ENCODE measurements at regions not wholly inside any gene's neighbourhood (a gene's known extent, or its start where the extent isn't known, plus 50 kb on each side); places are given as distances from the start of the nearest gene placed in this dataset.

DNA sequence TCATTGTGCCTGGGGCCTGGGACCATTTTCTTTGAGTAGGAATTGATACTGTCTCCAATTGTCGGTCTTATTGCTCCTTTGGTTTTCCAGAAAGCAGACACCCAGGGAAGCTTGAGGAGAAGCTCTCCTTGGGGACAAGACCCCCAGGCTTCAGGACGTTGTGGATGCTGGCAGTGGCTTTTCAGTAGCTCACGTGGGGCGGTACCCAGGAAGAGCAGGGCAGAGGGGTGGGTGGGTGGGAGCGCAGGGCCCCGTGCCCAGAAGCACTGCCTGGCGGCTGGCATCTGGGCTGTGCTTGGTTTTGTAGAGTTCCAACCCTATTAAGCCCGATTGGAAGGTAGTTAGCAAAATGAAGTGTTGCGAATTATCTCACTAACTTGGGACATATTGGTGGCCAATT is 374.2 kb upstream of the IRX1 start:
- Histone ChIP-seq H3K79me2 (ENCODE audit: insufficient read depth, low read length) (no peaks in the 10 kb centered on the region), H2AFZ (ENCODE audit: low read depth, low read length) (no peak overlapping the region)
- ATAC-seq (ENCODE audit: insufficient read depth, low read depth), result no peak

DNA sequence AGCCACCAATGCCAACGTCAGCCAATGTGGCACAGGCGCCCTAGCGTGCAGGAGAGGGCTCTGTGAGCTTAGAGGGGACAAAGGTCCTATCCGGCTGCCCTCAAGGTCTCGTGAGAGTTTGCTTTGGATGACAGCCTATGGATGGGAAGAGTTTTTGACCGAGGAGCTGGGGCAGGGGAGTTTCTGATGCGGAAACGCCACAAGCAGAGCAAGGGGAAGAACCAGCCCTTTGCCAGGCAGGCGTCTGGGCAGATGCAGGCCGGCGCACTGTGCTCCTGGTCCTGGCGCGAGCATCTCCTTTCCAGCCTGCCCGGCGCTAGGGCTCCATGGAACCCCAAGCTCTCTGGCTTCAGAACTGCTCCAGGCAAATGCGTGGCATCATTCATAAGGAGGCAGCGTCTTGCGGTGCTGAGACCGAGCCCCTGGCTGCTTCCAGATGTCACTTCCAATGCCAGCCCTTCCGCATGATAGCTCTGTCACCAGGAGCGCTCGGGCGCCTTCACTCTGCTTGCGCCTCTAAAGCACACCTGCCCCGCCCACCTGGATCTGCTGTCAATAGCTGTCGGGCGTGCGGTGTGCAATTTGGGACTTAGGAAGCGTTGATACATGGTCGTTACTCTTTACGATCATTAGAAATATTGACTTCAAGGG is 374.9 kb upstream of the IRX1 start:
- TF ChIP-seq, protein P1, sequence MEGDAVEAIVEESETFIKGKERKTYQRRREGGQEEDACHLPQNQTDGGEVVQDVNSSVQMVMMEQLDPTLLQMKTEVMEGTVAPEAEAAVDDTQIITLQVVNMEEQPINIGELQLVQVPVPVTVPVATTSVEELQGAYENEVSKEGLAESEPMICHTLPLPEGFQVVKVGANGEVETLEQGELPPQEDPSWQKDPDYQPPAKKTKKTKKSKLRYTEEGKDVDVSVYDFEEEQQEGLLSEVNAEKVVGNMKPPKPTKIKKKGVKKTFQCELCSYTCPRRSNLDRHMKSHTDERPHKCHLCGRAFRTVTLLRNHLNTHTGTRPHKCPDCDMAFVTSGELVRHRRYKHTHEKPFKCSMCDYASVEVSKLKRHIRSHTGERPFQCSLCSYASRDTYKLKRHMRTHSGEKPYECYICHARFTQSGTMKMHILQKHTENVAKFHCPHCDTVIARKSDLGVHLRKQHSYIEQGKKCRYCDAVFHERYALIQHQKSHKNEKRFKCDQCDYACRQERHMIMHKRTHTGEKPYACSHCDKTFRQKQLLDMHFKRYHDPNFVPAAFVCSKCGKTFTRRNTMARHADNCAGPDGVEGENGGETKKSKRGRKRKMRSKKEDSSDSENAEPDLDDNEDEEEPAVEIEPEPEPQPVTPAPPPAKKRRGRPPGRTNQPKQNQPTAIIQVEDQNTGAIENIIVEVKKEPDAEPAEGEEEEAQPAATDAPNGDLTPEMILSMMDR (IDR thresholded peaks at IDR 0.05; ENCODE audit: borderline replicate concordance, extremely low read depth, low read length, poor library complexity, severe bottlenecking), result no peak
- TF ChIP-seq EZH2 (IDR thresholded peaks at IDR 0.05; ENCODE audit: borderline replicate concordance, low read depth, low read length, severe bottlenecking), result no peak
- Histone ChIP-seq H3K27ac (ENCODE audit: low read length) (no peak overlapping the region), H3K9me3 (ENCODE audit: insufficient read depth, low read length, severe bottlenecking) (no peaks in the 10 kb centered on the region), H2AFZ (ENCODE audit: low read depth, low read length) (no peak overlapping the region), H3K27me3 (ENCODE audit: insufficient read depth, low read length, poor library complexity) (no peaks in the 10 kb centered on the region), H3K4me1 (ENCODE audit: insufficient read depth, low read length) (no peaks in the 10 kb centered on the region), H4K20me1 (ENCODE audit: insufficient read depth, low read length) (no peaks in the 10 kb centered on the region), H3K9ac (ENCODE audit: low read depth, low read length) (no peak overlapping the region), H3K4me2 (ENCODE audit: insufficient read depth, low read length) (no peak overlapping the region), H3K79me2 (ENCODE audit: insufficient read depth, low read length) (no peaks in the 10 kb centered on the region), H3K36me3 (ENCODE audit: insufficient read depth, low read length) (no peaks in the 10 kb centered on the region), H3K4me3 (ENCODE audit: low read depth in 1 of 2, low read length in 2 of 2) (no peak overlapping the region)
- DNase-seq (no peak), ATAC-seq (ENCODE audit: insufficient read depth, low read depth) (no peak)

More for the DNA sequence above, 374.2 kb upstream of the IRX1 start:
- no peaks in the 10 kb centered on the region for H4K20me1 ChIP-seq (ENCODE audit: insufficient read depth, low read length)
- H3K9me3 ChIP-seq (ENCODE audit: insufficient read depth, low read length, severe bottlenecking), result no peaks in the 10 kb centered on the region
- H3K27ac ChIP-seq (ENCODE audit: low read length), result no peak overlapping the region
- H3K4me1 ChIP-seq (ENCODE audit: insufficient read depth, low read length), result no peaks in the 10 kb centered on the region
- H3K27me3 ChIP-seq (ENCODE audit: insufficient read depth, low read length, poor library complexity), result no peaks in the 10 kb centered on the region
- no peak overlapping the region for H3K9ac ChIP-seq (ENCODE audit: low read depth, low read length)
- TF ChIP-seq EZH2 (IDR thresholded peaks at IDR 0.05; ENCODE audit: borderline replicate concordance, low read depth, low read length, severe bottlenecking), result no peak
- TF ChIP-seq, protein P1 (IDR thresholded peaks at IDR 0.05; ENCODE audit: borderline replicate concordance, extremely low read depth, low read length, poor library complexity, severe bottlenecking), result no peak
- no peak for DNase-seq
- no peaks in the 10 kb centered on the region for H3K36me3 ChIP-seq (ENCODE audit: insufficient read depth, low read length)
- H3K4me3 ChIP-seq (ENCODE audit: low read depth in 1 of 2, low read length in 2 of 2), result no peak overlapping the region
- H3K4me2 ChIP-seq (ENCODE audit: insufficient read depth, low read length), result no peak overlapping the region

DNA sequence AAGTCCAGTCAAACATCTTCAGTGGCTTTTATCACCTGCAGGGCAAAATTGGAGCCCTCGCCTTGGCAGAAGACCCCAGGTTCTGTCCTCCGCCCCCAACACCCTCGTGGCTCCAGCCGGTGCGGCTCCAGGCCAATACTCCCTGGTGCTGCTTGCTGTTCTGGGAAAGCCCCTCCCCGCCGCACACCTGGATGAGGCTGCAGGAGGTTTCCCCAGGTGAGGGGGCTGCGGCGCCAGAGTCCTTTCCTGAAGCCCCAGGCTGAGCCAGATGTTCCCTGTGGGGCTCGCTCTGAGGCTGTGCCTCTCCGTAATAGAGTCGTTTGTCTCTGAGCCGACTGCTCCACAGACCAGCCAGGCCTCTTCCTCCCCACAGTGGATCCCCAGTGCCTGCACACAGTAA is 375.4 kb upstream of the IRX1 start:
- DNase-seq (no peak), ATAC-seq (ENCODE audit: insufficient read depth, low read depth) (no peak)
- Histone ChIP-seq H3K79me2 (ENCODE audit: insufficient read depth, low read length) (no peaks in the 10 kb centered on the region), H3K4me2 (ENCODE audit: insufficient read depth, low read length) (no peak overlapping the region), H3K36me3 (ENCODE audit: insufficient read depth, low read length) (no peaks in the 10 kb centered on the region), H3K27me3 (ENCODE audit: insufficient read depth, low read length, poor library complexity) (no peaks in the 10 kb centered on the region), H2AFZ (ENCODE audit: low read depth, low read length) (no peak overlapping the region), H4K20me1 (ENCODE audit: insufficient read depth, low read length) (no peaks in the 10 kb centered on the region), H3K4me1 (ENCODE audit: insufficient read depth, low read length) (no peaks in the 10 kb centered on the region), H3K4me3 (ENCODE audit: low read depth in 1 of 2, low read length in 2 of 2) (no peak overlapping the region), H3K27ac (ENCODE audit: low read length) (no peak overlapping the region), H3K9me3 (ENCODE audit: insufficient read depth, low read length, severe bottlenecking) (no peaks in the 10 kb centered on the region), H3K9ac (ENCODE audit: low read depth, low read length) (no peak overlapping the region)
- no peak for TF ChIP-seq EZH2 (IDR thresholded peaks at IDR 0.05; ENCODE audit: borderline replicate concordance, low read depth, low read length, severe bottlenecking)
- TF ChIP-seq, protein P1 (IDR thresholded peaks at IDR 0.05; ENCODE audit: borderline replicate concordance, extremely low read depth, low read length, poor library complexity, severe bottlenecking), result no peak

Measured in DND-41 (cell line).